ENCODE measurements at regions not wholly inside any gene's neighbourhood (a gene's known extent, or its start where the extent isn't known, plus 50 kb on each side); places are given as distances from the start of the nearest gene placed in this dataset.

DNA sequence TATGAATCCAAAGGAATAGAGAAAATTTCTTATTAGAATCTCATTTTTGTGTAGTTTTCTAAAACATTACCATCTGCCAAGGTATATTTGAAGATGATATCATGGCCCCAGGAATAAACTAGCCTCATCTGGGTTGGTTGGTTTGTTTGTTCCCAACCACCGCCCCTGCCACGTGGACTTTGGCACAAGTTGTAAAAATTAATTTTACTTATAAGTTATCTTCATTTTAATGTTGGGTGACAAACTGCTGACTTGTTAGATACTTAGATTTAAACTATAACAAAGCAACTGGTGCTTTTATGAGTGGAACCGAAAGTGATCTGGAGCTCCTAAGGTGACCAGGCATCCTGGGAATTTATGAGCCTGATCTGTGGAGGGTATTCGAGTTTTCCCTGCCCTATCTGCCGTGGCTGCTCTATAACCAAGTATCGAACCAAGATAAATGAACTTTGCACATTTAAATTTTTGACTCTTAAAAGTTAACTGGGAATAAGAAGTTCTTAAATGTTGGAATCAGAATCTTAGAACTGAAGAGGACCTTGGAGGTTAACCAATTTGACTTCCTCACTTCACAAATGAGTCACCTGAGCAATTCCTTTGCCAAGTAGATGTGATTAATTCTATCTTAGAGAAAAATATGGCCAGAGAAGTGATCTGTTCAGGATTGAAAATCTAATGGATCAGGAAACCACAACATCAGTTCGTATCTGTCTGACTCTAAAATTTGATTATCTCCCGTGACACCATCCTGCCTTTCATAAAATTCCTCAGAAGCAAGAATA is 129.1 kb upstream of the ARHGAP42 start:
- TF ChIP-seq, protein P1, sequence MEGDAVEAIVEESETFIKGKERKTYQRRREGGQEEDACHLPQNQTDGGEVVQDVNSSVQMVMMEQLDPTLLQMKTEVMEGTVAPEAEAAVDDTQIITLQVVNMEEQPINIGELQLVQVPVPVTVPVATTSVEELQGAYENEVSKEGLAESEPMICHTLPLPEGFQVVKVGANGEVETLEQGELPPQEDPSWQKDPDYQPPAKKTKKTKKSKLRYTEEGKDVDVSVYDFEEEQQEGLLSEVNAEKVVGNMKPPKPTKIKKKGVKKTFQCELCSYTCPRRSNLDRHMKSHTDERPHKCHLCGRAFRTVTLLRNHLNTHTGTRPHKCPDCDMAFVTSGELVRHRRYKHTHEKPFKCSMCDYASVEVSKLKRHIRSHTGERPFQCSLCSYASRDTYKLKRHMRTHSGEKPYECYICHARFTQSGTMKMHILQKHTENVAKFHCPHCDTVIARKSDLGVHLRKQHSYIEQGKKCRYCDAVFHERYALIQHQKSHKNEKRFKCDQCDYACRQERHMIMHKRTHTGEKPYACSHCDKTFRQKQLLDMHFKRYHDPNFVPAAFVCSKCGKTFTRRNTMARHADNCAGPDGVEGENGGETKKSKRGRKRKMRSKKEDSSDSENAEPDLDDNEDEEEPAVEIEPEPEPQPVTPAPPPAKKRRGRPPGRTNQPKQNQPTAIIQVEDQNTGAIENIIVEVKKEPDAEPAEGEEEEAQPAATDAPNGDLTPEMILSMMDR (IDR thresholded peaks at IDR 0.05): no peak
- TF ChIP-seq POLR2A (IDR thresholded peaks at IDR 0.05): no peak

Measured in esophagus squamous epithelium (tissue), 4 donors.